HG03159 (cell line): ENCODE measurements at regions not wholly inside any gene's neighbourhood (a gene's known extent, or its start where the extent isn't known, plus 50 kb on each side); places are given as distances from the start of the nearest gene placed in this dataset.

Experiments used
- ATAC-seq: cut with Tn5 transposase; IDR thresholded peaks from one replicate; pipeline ENCODE4 v1.9.1; 2021; ENCODE audit warnings: mild to moderate bottlenecking, moderate library complexity; ENCODE audit not compliant: unreplicated experiment

DNA sequence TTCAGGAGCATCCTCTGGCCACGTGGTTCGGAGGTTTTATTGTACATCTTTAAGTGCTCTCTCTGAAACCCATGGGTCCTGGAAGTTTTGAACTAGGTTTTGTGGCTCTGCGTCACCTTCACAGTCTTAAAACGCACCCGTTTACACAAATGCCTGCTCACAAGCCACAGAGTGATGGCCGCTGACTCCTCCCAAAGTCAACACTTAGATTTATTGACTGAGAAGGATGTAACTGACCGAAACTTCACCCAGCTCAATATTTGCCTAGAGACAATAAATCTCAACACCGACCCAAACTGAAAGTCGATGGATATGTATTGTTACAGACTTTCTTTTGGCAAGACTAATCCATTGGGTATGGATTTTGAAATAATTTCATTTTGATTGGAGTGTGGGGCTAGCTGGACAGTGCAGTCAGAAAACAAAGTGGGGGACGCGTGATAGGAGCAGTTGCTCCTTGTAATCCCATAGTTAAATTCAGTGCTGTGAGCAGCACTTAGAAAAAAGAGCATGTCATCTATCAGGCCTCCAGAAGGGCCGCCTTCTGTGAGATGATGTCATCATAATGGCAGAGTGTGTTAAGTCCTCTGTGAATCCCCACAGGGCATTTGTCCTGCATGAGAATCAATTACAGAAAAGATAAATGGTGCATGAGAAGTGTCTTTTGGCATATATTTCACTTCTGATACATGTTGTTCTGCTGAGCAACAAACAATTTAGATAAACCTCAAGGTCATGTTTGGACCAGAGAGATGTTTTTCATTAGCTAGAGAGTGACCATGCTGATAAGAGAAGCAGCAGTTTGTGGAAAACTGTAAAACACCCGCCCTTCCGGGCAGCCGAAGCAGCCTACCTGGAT lies 183.7 kb downstream of the INO80D start:
- no peak for ATAC-seq

- ATAC-seq, result no peak
These were observed 184.5 kb downstream of the INO80D start for GRCh38 chr2:205901491-205901890.

DNA sequence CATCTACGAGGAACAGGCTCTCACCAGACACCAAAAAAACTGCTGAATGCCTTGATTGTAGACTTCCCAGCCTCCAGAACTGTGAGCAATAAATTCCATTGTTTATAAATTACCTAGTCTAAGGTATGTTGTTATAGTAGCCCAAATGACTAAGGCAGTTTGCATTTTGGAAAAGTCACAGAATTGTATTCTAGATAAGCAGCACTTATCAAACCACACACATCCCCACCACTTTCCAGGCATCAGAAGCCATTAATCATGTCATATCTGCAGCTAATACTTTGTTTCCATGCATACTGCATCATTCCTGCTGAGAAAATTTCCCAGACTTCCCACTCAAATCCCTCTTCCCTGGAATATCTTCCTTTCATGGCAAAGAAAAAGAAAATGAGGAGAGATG lies 187.2 kb downstream of the INO80D start:
- ATAC-seq, result no peak

GRCh38 chr2:205895981-205896655 lies 189.9 kb downstream of the INO80D start:
- no peak for ATAC-seq

- no peak for ATAC-seq
These were observed 193.2 kb downstream of the INO80D start for GRCh38 chr2:205892665-205893259.

GRCh38 chr2:205892251-205892655 lies 193.7 kb downstream of the INO80D start:
- no peak for ATAC-seq

GRCh38 chr2:205889114-205889513 lies 196.9 kb downstream of the INO80D start:
- no peak for ATAC-seq

DNA sequence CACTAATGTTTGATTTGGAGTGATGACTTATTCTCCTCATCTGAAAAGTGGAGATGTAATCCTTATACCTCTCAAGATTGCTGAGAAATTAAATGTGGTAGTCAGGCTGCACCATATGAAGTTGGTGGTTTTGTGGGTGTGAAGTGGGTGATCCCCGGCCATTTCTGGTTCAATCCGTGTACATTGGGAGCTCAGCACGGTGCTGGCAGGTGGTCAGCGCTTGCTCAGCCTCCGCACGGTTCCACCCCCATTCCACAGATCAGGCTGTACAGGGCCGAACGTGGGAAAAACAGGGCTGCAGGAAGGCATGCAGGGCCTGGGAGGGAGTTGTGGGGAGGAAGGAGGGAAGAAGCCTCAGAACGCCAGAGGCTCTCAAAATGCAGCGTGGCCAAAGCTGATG lies 198.3 kb downstream of the INO80D start:
- no peak for ATAC-seq

- ATAC-seq, result no peak
These were observed 200.4 kb downstream of the INO80D start for GRCh38 chr2:205885492-205886099.

- no peak for ATAC-seq
These were observed 201.7 kb downstream of the NRP2 start for GRCh38 chr2:205883965-205884364.

GRCh38 chr2:205882806-205883425 lies 200.6 kb downstream of the NRP2 start:
- ATAC-seq, result no peak

DNA sequence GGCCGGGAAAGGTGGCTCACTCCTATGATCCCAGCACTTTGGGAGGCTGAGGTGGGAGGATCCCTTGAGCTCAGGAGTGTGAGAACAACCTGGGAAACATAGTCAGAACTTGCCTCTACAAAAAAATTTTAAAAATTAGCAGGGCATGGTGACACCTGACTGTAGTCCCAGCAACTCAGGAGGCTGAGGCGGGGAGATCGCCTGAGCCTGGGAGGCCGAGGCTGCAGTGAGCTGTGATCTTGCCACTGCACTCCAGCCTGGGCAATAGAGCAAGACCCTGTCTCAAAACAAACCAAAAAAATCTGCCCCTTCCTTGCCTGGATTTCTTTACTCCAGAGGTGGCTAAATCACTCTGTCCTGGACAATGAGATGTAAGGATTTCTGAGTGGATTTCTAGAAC lies 197.7 kb downstream of the NRP2 start:
- no peak for ATAC-seq

- no peak for ATAC-seq
These were observed 196.9 kb downstream of the NRP2 start for GRCh38 chr2:205878999-205879762.

- ATAC-seq, result no peak
These were observed 195.2 kb downstream of the NRP2 start for GRCh38 chr2:205877496-205877895.

DNA sequence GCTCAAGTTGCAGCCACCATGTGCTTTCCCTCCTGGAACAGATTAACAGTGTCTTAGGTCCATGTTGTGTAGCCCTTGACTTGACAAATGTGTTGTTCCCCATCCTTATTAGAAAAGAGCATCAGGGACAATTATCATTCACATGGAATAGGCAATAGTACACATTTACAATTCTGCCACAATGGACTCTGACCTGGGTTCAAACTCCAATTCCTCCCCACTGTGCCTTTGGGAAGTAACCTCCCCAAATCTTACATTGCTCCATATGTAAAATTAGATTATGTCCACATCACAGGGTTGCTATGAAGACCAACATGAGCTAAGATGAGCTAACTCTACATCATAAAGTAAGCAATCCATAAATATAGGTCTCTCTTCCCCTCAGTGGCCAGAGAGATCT lies 193.8 kb downstream of the NRP2 start:
- no peak for ATAC-seq

DNA sequence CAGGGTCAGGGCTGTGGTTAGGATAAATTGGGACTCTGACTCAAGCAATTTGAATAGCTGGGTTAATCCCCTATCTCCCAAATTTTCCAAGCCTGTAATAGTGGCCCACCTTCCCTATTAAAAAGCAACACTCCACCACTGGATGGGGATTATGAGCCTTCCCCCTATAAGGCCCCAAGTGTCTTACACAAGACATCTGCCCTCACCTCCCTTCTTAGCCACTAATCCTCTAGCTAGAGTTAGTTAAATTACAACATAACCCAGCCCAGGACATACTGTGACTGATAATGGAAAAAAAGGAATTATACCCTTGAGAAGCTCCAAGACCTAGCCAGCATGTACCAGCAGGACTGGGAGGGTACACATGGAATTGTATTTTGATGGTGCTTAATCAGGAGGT lies 190.4 kb downstream of the NRP2 start:
- no peak for ATAC-seq

DNA sequence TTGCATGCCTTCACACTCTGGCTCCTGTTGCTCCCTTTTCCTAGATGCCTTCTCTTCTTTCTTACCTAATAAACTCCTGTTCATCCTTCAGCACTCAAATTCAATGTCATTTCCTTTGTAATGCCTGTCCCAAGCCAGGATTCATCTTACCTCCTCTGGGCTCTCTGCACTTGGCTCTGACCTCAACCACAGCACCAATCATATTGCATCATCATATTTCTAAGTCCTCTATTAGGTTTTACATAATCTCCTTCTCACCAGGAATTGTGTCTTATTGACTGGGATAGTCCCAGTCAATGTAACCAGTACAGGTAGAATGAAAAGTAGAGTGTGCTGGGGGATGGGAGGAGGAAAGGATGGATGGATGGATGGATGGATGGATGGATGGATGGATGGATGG lies 187.1 kb downstream of the NRP2 start:
- no peak for ATAC-seq

GRCh38 chr2:205868773-205869333 lies 186.6 kb downstream of the NRP2 start:
- no peak for ATAC-seq

- ATAC-seq, result no peak
These were observed 185.8 kb downstream of the NRP2 start for GRCh38 chr2:205868053-205868452.

DNA sequence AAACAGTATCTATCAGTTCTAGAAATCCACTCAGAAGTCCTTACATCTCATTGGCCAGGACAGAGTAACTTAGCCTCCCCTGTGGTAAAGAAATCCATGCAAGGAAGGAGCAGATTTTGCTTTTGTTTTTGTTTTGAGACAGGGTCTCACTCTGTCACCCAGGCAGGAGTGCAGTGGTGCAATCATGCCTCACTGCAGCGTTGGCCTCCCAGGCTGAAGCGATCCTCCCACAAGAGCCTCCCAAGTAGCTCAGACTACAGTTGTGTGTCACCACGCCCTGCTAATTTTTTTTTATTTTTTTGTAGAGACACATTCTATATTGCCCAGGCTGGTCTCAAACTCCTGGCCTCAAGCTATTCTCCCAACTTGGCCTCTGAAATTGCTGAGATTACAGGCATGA lies 185.1 kb downstream of the NRP2 start:
- ATAC-seq, result no peak
